Esophagus muscularis mucosa (tissue), 4 donors: ENCODE measurements at regions not wholly inside any gene's neighbourhood (a gene's known extent, or its start where the extent isn't known, plus 50 kb on each side); places are given as distances from the start of the nearest gene placed in this dataset.
"Not testable (repeated sequence)": the region's sequence is repeated elsewhere in the genome, so short reads cannot be mapped to it uniquely, and the experiment has no call there.

ENCODE experiments used
- DNase-seq: peaks from one replicate; pipeline ENCODE4 v3.0.0-alpha.2; 2017; ENCODE audit errors: extremely low spot score
- H3K27ac ChIP-seq, 4 donors: fragments of 200-600 bp; sonication (generic); replicated peaks in 1 of 4; 1 replicate in 3 of 4; 2 replicates in 1 of 4; pipeline ENCODE4 v1.5.1; 2016 to 2019; ENCODE audit warnings: mild to moderate bottlenecking in 1 of 4
- H3K27me3 ChIP-seq, 4 donors: fragments of 200-600 bp; sonication (generic); one replicate each; pipeline versions ENCODE4 v1.5.1 to v1.6.0; 2016 to 2019
- H3K36me3 ChIP-seq, 4 donors: fragments of 200-600 bp; sonication (generic); one replicate each; pipeline ENCODE4 v1.5.1; 2016 to 2019
- H3K4me1 ChIP-seq, 4 donors: fragments of 200-600 bp; sonication (generic); one replicate each; pipeline ENCODE4 v1.5.1; 2016 to 2019
- H3K4me3 ChIP-seq, 4 donors: fragments of 200-600 bp; sonication (generic); 1 replicate in 2 of 4; 2 replicates in 2 of 4; pipeline ENCODE4 v1.5.1; 2016 to 2019; ENCODE audit warnings: mild to moderate bottlenecking in 4 of 4, moderate library complexity in 1 of 4
- H3K9me3 ChIP-seq, 4 donors: fragments of 200-600 bp; sonication (generic); 1 replicate in 3 of 4; 2 replicates in 1 of 4; pipeline ENCODE4 v1.5.1; 2016 to 2019
- CTCF ChIP-seq, 3 experiments: fragments of 200-600 bp in 2 of 3; fragments of 450-650 bp in 1 of 3; sonication (generic) in 2 of 3; IDR thresholded peaks; one replicate each; pipeline ENCODE4 v1.5.1; 2017 to 2019; ENCODE audit warnings: antibody characterized with exemption in 3 of 3, mild to moderate bottlenecking in 2 of 3, moderate library complexity in 1 of 3
- EP300 ChIP-seq: sonication (generic); formaldehyde crosslinking; IDR thresholded peaks from one replicate; pipeline ENCODE4 v1.6.1; 2017; ENCODE audit warnings: antibody characterized with exemption
- POLR2A ChIP-seq: fragments of 450-650 bp; IDR thresholded peaks from one replicate; pipeline ENCODE4 v1.6.1; 2017; ENCODE audit warnings: antibody characterized with exemption, moderate library complexity, mild to moderate bottlenecking, low read depth
- POLR2AphosphoS5 ChIP-seq, 2 donors: sonication (generic); formaldehyde crosslinking; IDR thresholded peaks; one replicate each; pipeline ENCODE4 v1.6.1; 2017; ENCODE audit warnings: antibody characterized with exemption in 2 of 2
- WGBS: methylation state at CpG from one replicate; pipeline ENCODE4 v1.1.5; 2018; 5-methylcytosine and 5-hydroxymethylcytosine counted together
- intact Hi-C: fragments of 100-400 bp; cut with DNase I; formaldehyde crosslinking; loops from one replicate; pipeline ENCODE4 v1.15.1; 2023

GRCh38 chr9:111276431-111277128 lies 53.4 kb downstream of the OR2K2 start:
- intact Hi-C loops, result no loop called here
- Histone ChIP-seq H3K36me3 (no peaks in the 10 kb centered on the region), H3K27ac (no peak overlapping the region), H3K4me3 (no peak overlapping the region), H3K9me3 (no peaks in the 10 kb centered on the region), H3K4me1 (no peaks in the 10 kb centered on the region), H3K27me3 (peaks cover 0 to 6% (median 0%) of the 10 kb centered on the region in 4 donors)
- 76% methylated on average over 7 of the region's 7 CpGs for WGBS
- TF ChIP-seq POLR2AphosphoS5 (IDR thresholded peaks at IDR 0.05), result no peak
- no peak for TF ChIP-seq EP300
- no peak for TF ChIP-seq CTCF (IDR thresholded peaks at IDR 0.05)
- no peak for TF ChIP-seq POLR2A
- DNase-seq, result no peak

- no peaks in the 10 kb centered on the region for H3K9me3 ChIP-seq
- intact Hi-C loops, result no loop called here
- no peaks in the 10 kb centered on the region for H3K36me3 ChIP-seq
- H3K4me1 ChIP-seq, result no peaks in the 10 kb centered on the region
- WGBS, result 77% methylated on average over 2 of the region's 2 CpGs
- DNase-seq, result no peak
- no peak overlapping the region for H3K4me3 ChIP-seq
- TF ChIP-seq POLR2AphosphoS5 (IDR thresholded peaks at IDR 0.05), result no peak
- no peak for TF ChIP-seq CTCF (IDR thresholded peaks at IDR 0.05)
- TF ChIP-seq EP300, result no peak
- no peak for TF ChIP-seq POLR2A
- peaks cover 0 to 6% (median 0%) of the 10 kb centered on the region in 4 donors for H3K27me3 ChIP-seq
- no peak overlapping the region for H3K27ac ChIP-seq
These were observed 55.3 kb downstream of the OR2K2 start for GRCh38 chr9:111274737-111275136.

GRCh38 chr9:111272581-111272980 lies 57.4 kb downstream of the OR2K2 start:
- TF ChIP-seq EP300 (no peak), POLR2AphosphoS5 (IDR thresholded peaks at IDR 0.05) (no peak)
- Histone ChIP-seq H3K27me3 (peaks cover 0 to 6% (median 0%) of the 10 kb centered on the region in 4 donors), H3K27ac (no peak overlapping the region), H3K9me3 (no peaks in the 10 kb centered on the region), H3K4me3 (no peak overlapping the region), H3K4me1 (no peaks in the 10 kb centered on the region), H3K36me3 (no peaks in the 10 kb centered on the region)
- intact Hi-C loops, result no loop called here
- 87% methylated on average over 4 of the region's 4 CpGs for WGBS
- no peak for DNase-seq

GRCh38 chr9:111271481-111272080 lies 58.4 kb downstream of the OR2K2 start:
- Histone ChIP-seq H3K4me1 (no peaks in the 10 kb centered on the region), H3K27ac (no peak overlapping the region), H3K4me3 (no peak overlapping the region), H3K9me3 (no peaks in the 10 kb centered on the region), H3K36me3 (no peaks in the 10 kb centered on the region), H3K27me3 (peaks cover 0 to 6% (median 0%) of the 10 kb centered on the region in 4 donors)
- DNase-seq, result no peak
- intact Hi-C loops, result no loop called here
- 84% methylated on average over 4 of the region's 4 CpGs for WGBS
- TF ChIP-seq POLR2A, result no peak
- TF ChIP-seq EP300, result no peak
- TF ChIP-seq CTCF (IDR thresholded peaks at IDR 0.05), result no peak
- no peak for TF ChIP-seq POLR2AphosphoS5 (IDR thresholded peaks at IDR 0.05)

GRCh38 chr9:111271047-111271446 lies 59.0 kb downstream of the OR2K2 start:
- no peaks in the 10 kb centered on the region for H3K9me3 ChIP-seq
- H3K27me3 ChIP-seq, result peaks cover 0 to 4% (median 0%) of the 10 kb centered on the region in 4 donors
- H3K4me3 ChIP-seq, result no peak overlapping the region
- no peaks in the 10 kb centered on the region for H3K4me1 ChIP-seq
- WGBS, result 75% methylated on average over 2 of the region's 2 CpGs
- no peak for DNase-seq
- H3K27ac ChIP-seq, result no peak overlapping the region
- H3K36me3 ChIP-seq, result no peaks in the 10 kb centered on the region
- no peak for TF ChIP-seq CTCF (IDR thresholded peaks at IDR 0.05)
- no peak for TF ChIP-seq EP300
- no peak for TF ChIP-seq POLR2A
- no peak for TF ChIP-seq POLR2AphosphoS5 (IDR thresholded peaks at IDR 0.05)
- intact Hi-C loops, result no loop called here

GRCh38 chr9:111266024-111266423 lies 64.0 kb downstream of the OR2K2 start:
- H3K27ac ChIP-seq, H3K9me3 ChIP-seq, H3K27me3 ChIP-seq, H3K4me1 ChIP-seq, H3K36me3 ChIP-seq, DNase-seq, H3K4me3 ChIP-seq, intact Hi-C loops: not testable (repeated sequence)
- WGBS, result 87% methylated on average over 5 of the region's 5 CpGs
